ENCODE measurements at regions not wholly inside any gene's neighbourhood (a gene's known extent, or its start where the extent isn't known, plus 50 kb on each side); places are given as distances from the start of the nearest gene placed in this dataset.

GRCh38 chr5:4537489-4537888, 602.6 kb upstream of the ADAMTS16 start:
- no peak for TF ChIP-seq CTCF (IDR thresholded peaks at IDR 0.05; ENCODE audit: extremely low read depth, missing control alignments)
- no peak for DNase-seq (ENCODE audit: low spot score)

DNA sequence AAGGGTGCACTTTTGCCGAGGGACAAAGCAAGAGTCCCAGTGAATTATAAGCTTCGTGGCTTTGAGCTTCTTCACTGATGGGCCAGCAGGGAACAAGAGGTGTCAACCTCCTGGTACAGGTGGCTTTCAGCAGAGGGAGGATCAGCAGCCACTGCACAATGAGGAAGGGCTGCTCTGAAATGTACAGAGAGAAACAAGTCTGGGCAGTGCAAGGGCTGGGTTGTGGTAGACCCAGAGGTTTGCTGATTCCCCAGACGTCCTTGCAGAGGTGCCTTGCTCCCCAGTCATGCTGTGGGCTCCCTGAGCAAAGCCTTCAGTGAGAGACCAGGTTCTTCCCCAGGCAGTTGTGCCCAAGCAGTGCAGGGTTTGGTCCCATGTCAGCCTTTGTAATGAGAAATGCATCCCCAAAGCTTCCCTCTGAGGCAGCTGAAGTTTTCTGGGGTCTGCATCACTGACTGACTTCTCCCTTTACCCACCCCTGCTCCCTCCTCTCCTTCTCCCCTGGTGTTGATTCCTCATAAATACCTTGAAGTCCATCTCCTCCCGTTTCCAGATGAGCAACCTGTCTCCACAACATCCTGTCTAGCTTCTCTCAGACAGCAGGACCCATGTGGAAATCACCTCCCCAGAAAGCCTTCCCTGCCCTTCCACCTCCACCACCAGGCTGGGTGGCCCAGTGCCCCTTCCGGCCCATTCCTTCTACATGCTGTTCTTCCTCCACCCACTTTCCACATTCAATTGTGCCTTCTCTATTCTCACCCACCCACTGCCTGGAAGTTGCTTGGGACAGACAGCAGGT, 599.6 kb upstream of the ADAMTS16 start:
- TF ChIP-seq CTCF (IDR thresholded peaks at IDR 0.05; ENCODE audit: extremely low read depth, missing control alignments), result no peak
- DNase-seq (ENCODE audit: low spot score), result no peak

DNA sequence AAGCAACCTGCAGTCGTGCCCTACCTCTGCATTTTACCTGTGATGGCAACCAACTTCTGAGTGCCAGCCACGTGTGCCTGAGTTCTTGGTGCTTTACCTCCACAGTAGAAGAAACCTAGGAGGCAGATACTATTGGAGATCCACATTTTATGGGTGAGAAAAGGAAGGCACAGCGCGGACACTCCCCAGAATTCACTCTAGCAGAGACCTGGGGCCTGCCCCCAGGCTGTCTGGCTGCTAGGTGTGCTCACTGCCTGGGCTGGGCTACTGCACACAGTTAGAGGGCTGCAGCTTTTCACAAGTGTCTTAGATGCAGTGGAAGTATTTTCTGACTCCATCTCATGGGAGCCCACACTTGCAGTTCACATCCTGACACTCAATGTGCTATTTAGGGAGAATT, 598.8 kb upstream of the ADAMTS16 start:
- TF ChIP-seq CTCF (IDR thresholded peaks at IDR 0.05; ENCODE audit: extremely low read depth, missing control alignments), result no peak
- no peak for DNase-seq (ENCODE audit: low spot score)

- TF ChIP-seq CTCF (IDR thresholded peaks at IDR 0.05; ENCODE audit: extremely low read depth, missing control alignments), result no peak
- no peak for DNase-seq (ENCODE audit: low spot score)
These were observed 597.9 kb upstream of the ADAMTS16 start for GRCh38 chr5:4542145-4542778.

DNA sequence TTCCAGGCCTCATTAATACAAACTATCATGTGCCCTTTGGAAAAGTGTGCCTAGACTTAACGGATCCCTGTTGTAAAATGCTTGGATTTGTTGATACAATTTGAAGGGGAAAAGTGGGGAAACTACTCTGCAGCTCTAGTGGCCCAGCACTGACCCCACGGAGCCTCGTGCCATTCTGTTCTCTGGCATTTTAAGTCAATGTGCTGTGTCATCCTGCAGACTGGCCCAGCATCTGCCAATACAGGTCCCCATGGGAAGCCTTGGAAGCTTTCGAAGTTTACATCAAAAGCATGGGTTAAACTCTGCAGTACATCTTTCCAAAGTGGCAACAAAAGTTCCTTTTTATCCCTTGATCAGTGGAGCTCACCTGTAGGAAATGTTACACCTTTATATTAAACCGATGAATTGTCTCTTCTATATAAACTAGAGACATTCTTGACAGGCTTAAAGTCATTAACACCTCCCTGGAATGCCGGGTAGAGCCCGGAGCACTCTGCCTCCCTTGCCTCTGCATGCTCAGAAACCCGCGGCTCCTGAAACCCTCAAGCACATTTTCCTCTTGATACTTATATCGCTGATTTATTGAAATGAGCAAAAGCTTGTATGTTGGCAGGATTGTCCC, 596.0 kb upstream of the ADAMTS16 start:
- TF ChIP-seq CTCF (IDR thresholded peaks at IDR 0.05; ENCODE audit: extremely low read depth, missing control alignments), result no peak
- DNase-seq (ENCODE audit: low spot score), result no peak

DNA sequence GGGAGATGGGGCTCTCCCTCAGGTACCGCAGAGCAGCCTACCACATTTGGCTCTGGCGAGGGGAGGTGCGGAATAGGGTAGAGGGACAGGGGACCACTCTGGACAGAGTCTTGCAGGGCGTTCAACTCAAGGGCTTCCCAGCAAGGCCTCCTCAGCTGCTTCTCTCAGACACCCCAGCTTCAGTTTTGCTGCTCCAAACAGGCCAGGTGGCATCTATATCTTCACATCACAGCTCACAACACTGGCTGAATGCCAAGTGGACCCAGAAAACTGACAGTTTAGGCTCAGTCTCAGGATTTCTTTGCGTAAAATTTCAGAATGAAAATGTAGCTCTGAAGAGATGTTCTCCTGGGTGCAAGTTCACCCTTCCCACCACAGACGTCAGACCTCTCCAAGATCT, 592.6 kb upstream of the ADAMTS16 start:
- no peak for TF ChIP-seq CTCF (IDR thresholded peaks at IDR 0.05; ENCODE audit: extremely low read depth, missing control alignments)
- no peak for DNase-seq (ENCODE audit: low spot score)

GRCh38 chr5:4548341-4548740, 591.8 kb upstream of the ADAMTS16 start:
- no peak for DNase-seq (ENCODE audit: low spot score)
- TF ChIP-seq CTCF (IDR thresholded peaks at IDR 0.05; ENCODE audit: extremely low read depth, missing control alignments), result no peak

Measured in GM20000 (cell line).